Mesenchymal stem cell (in vitro differentiated cells and primary cell): ENCODE measurements at regions not wholly inside any gene's neighbourhood (a gene's known extent, or its start where the extent isn't known, plus 50 kb on each side); places are given as distances from the start of the nearest gene placed in this dataset.

Source experiments
- DNase-seq: peaks from one replicate; pipeline ENCODE4 v3.0.0-alpha.2; 2013
- H2AFZ ChIP-seq: one replicate; pipeline ENCODE4 v1.6.1; 2013; ENCODE audit warnings: low read depth, mild to moderate bottlenecking, control low read depth, inconsistent platforms, low read length, moderate library complexity
- H2AK5ac ChIP-seq: 2 replicates; pipeline ENCODE4 v1.6.1; 2013; ENCODE audit warnings: low read length, moderate library complexity, mild to moderate bottlenecking, inconsistent platforms; ENCODE audit not compliant: severe bottlenecking
- H2BK120ac ChIP-seq: one replicate; pipeline ENCODE4 v1.6.1; 2013; ENCODE audit warnings: low read depth, mild to moderate bottlenecking, inconsistent platforms, low read length, moderate library complexity
- H2BK12ac ChIP-seq, 2 experiments: one replicate each; pipeline ENCODE4 v1.6.1; 2013; ENCODE audit warnings: inconsistent platforms in 2 of 2, low read length in 2 of 2, mild to moderate bottlenecking in 2 of 2, moderate library complexity in 2 of 2, control low read depth in 1 of 2
- H2BK15ac ChIP-seq: one replicate; pipeline ENCODE4 v1.6.1; 2013; ENCODE audit warnings: mild to moderate bottlenecking, low read depth, inconsistent platforms; ENCODE audit not compliant: poor library complexity, severe bottlenecking
- H2BK5ac ChIP-seq: 2 replicates; pipeline ENCODE4 v1.6.1; 2013; ENCODE audit warnings: low read depth, mild to moderate bottlenecking, low read length, control low read depth, inconsistent platforms; ENCODE audit not compliant: poor library complexity, severe bottlenecking
- H3K14ac ChIP-seq, 2 experiments: one replicate each; pipeline ENCODE4 v1.6.1; 2013; ENCODE audit warnings: inconsistent platforms in 2 of 2, low read length in 2 of 2, control low read depth in 1 of 2, mild to moderate bottlenecking in 1 of 2, moderate library complexity in 1 of 2
- H3K18ac ChIP-seq, 2 experiments: one replicate each; pipeline ENCODE4 v1.6.1; 2013; ENCODE audit warnings: inconsistent platforms in 2 of 2, low read length in 2 of 2, control low read depth in 1 of 2, low read depth in 1 of 2, mild to moderate bottlenecking in 1 of 2
- H3K23ac ChIP-seq, 2 experiments: one replicate each; pipeline ENCODE4 v1.6.1; 2013; ENCODE audit warnings: inconsistent platforms in 2 of 2, low read length in 2 of 2, mild to moderate bottlenecking in 2 of 2, moderate library complexity in 2 of 2, control low read depth in 1 of 2
- H3K27ac ChIP-seq: 2 replicates; pipeline ENCODE4 v1.5.1; 2013; ENCODE audit warnings: mild to moderate bottlenecking, moderate library complexity, low read length, control low read depth, inconsistent platforms; ENCODE audit not compliant: poor library complexity, severe bottlenecking
- H3K27me3 ChIP-seq, 2 experiments: 2 replicates each; pipeline versions ENCODE4 v1.6.1 to v1.7.0; 2013; ENCODE audit warnings: low read length in 2 of 2, mild to moderate bottlenecking in 2 of 2, moderate library complexity in 2 of 2, control low read depth in 1 of 2, inconsistent platforms in 1 of 2; ENCODE audit not compliant: control insufficient read depth in 1 of 2, insufficient read depth in 1 of 2
- H3K36me3 ChIP-seq, 2 experiments: 2 replicates each; pipeline versions ENCODE4 v1.6.1 to v1.7.0; 2013; ENCODE audit warnings: low read length in 2 of 2, control low read depth in 1 of 2, inconsistent platforms in 1 of 2, low read depth in 1 of 2, mild to moderate bottlenecking in 1 of 2; ENCODE audit not compliant: insufficient read depth in 2 of 2, control insufficient read depth in 1 of 2
- H3K4ac ChIP-seq, 2 experiments: one replicate each; pipeline ENCODE4 v1.6.1; 2013; ENCODE audit warnings: inconsistent platforms in 2 of 2, low read length in 2 of 2, mild to moderate bottlenecking in 2 of 2, moderate library complexity in 2 of 2, control low read depth in 1 of 2, low read depth in 1 of 2
- H3K4me1 ChIP-seq: 2 replicates; pipeline ENCODE4 v1.6.1; 2013; ENCODE audit warnings: low read depth, low read length, control low read depth; ENCODE audit not compliant: control insufficient read depth, insufficient read depth
- H3K4me2 ChIP-seq: 2 replicates; pipeline ENCODE4 v1.6.1; 2013; ENCODE audit warnings: low read length, mild to moderate bottlenecking, inconsistent platforms; ENCODE audit not compliant: poor library complexity, severe bottlenecking
- H3K4me3 ChIP-seq, 2 experiments: 2 replicates each; pipeline versions ENCODE4 v1.5.1 to v1.7.0; 2013; ENCODE audit warnings: low read length in 2 of 2, mild to moderate bottlenecking in 2 of 2, control low read depth in 1 of 2, low read depth in 1 of 2; ENCODE audit not compliant: insufficient read depth in 1 of 2
- H3K79me1 ChIP-seq: replicated peaks from 2 replicates; pipeline ENCODE4 v1.6.1; 2013; ENCODE audit warnings: mild to moderate bottlenecking, control low read depth, low read length, inconsistent platforms; ENCODE audit not compliant: poor library complexity, severe bottlenecking
- H3K9ac ChIP-seq: 2 replicates; pipeline ENCODE4 v1.7.0; 2013; ENCODE audit warnings: mild to moderate bottlenecking, low read length, moderate library complexity
- H3K9me3 ChIP-seq: 2 replicates; pipeline ENCODE4 v1.7.0; 2013; ENCODE audit warnings: mild to moderate bottlenecking, low read length; ENCODE audit not compliant: control insufficient read depth
- H4K8ac ChIP-seq: one replicate; pipeline ENCODE4 v1.6.1; 2013; ENCODE audit warnings: inconsistent platforms, mild to moderate bottlenecking, low read length, moderate library complexity
- H4K91ac ChIP-seq: one replicate; pipeline ENCODE4 v1.6.1; 2013; ENCODE audit warnings: mild to moderate bottlenecking, low read length, inconsistent platforms
- WGBS: methylation state at CpG from one replicate; pipeline ENCODE4 v1.1.7; 2013; ENCODE audit warnings: mixed read lengths; 5-methylcytosine and 5-hydroxymethylcytosine counted together

GRCh38 chr14:89576145-89576927 is 159.3 kb upstream of the FOXN3 start:
- H3K14ac ChIP-seq = no peak overlapping the region
- H4K91ac ChIP-seq = no peak overlapping the region
- DNase-seq = no peak
- H4K8ac ChIP-seq = no peak overlapping the region
- peaks cover 1% of the 10 kb centered on the region for H3K4me1 ChIP-seq
- peaks cover 0 to 9% of the 10 kb centered on the region in 2 experiments for H3K36me3 ChIP-seq
- no peaks in the 10 kb centered on the region for H3K9me3 ChIP-seq
- no peak overlapping the region for H2BK15ac ChIP-seq
- no peak overlapping the region for H2AK5ac ChIP-seq
- H3K9ac ChIP-seq = no peak overlapping the region
- H3K4me2 ChIP-seq = no peak overlapping the region
- no peak overlapping the region for H2BK120ac ChIP-seq
- H2BK5ac ChIP-seq = no peak overlapping the region
- no peak overlapping the region for H3K18ac ChIP-seq
- H2AFZ ChIP-seq = no peak overlapping the region
- H3K4me3 ChIP-seq = no peak overlapping the region
- no peak overlapping the region for H3K4ac ChIP-seq
- H3K27ac ChIP-seq = no peak overlapping the region
- H2BK12ac ChIP-seq = no peak overlapping the region
- no peak overlapping the region for H3K23ac ChIP-seq
- 70% methylated on average over 4 of the region's 14 CpGs for WGBS
- H3K79me1 ChIP-seq = peaks cover 23% of the 10 kb centered on the region
- no peaks in the 10 kb centered on the region for H3K27me3 ChIP-seq

GRCh38 chr14:89575386-89576061 is 158.5 kb upstream of the FOXN3 start:
- no peak overlapping the region for H3K4me2 ChIP-seq
- H3K27me3 ChIP-seq = no peaks in the 10 kb centered on the region
- WGBS = 88% methylated on average over 17 of the region's 17 CpGs
- H2BK15ac ChIP-seq = no peak overlapping the region
- H2BK12ac ChIP-seq = no peak overlapping the region
- DNase-seq = no peak
- no peak overlapping the region for H3K23ac ChIP-seq
- H2AK5ac ChIP-seq = no peak overlapping the region
- no peak overlapping the region for H3K27ac ChIP-seq
- no peak overlapping the region for H3K4me3 ChIP-seq
- H3K36me3 ChIP-seq = peaks cover 0 to 3% of the 10 kb centered on the region in 2 experiments
- no peak overlapping the region for H3K14ac ChIP-seq
- no peak overlapping the region for H2AFZ ChIP-seq
- H3K4ac ChIP-seq = no peak overlapping the region
- H2BK120ac ChIP-seq = no peak overlapping the region
- no peak overlapping the region for H3K9ac ChIP-seq
- no peak overlapping the region for H4K8ac ChIP-seq
- H3K9me3 ChIP-seq = no peaks in the 10 kb centered on the region
- no peak overlapping the region for H4K91ac ChIP-seq
- H3K18ac ChIP-seq = no peak overlapping the region
- H3K4me1 ChIP-seq = peaks cover 1% of the 10 kb centered on the region
- H2BK5ac ChIP-seq = no peak overlapping the region
- H3K79me1 ChIP-seq = peaks cover 23% of the 10 kb centered on the region

GRCh38 chr14:89574420-89574819 is 157.4 kb upstream of the FOXN3 start:
- Histone ChIP-seq H3K18ac (no peak overlapping the region), H3K9ac (no peak overlapping the region), H3K23ac (no peak overlapping the region), H3K4ac (no peak overlapping the region), H2AFZ (no peak overlapping the region), H2BK120ac (no peak overlapping the region), H4K91ac (no peak overlapping the region), H3K79me1 (peaks cover 22% of the 10 kb centered on the region), H3K4me2 (no peak overlapping the region), H3K27me3 (no peaks in the 10 kb centered on the region), H4K8ac (no peak overlapping the region), H3K9me3 (no peaks in the 10 kb centered on the region), H3K14ac (no peak overlapping the region), H2BK12ac (no peak overlapping the region), H3K4me1 (peaks cover 1% of the 10 kb centered on the region), H3K4me3 (no peak overlapping the region), H3K27ac (no peak overlapping the region), H2AK5ac (no peak overlapping the region), H2BK15ac (no peak overlapping the region), H3K36me3 (peaks cover 0 to 3% of the 10 kb centered on the region in 2 experiments), H2BK5ac (no peak overlapping the region)
- 89% methylated on average over 3 of the region's 4 CpGs for WGBS
- DNase-seq = no peak

GRCh38 chr14:89573399-89573657 is 156.3 kb upstream of the FOXN3 start:
- Histone ChIP-seq H2BK15ac (no peak overlapping the region), H2BK5ac (no peak overlapping the region), H3K27me3 (no peaks in the 10 kb centered on the region), H4K8ac (no peak overlapping the region), H3K79me1 (peaks cover 22% of the 10 kb centered on the region), H3K4me1 (peaks cover 1% of the 10 kb centered on the region), H2AFZ (no peak overlapping the region), H3K27ac (no peak overlapping the region), H3K14ac (no peak overlapping the region), H3K4me2 (no peak overlapping the region), H3K18ac (no peak overlapping the region), H3K4ac (no peak overlapping the region), H3K9ac (no peak overlapping the region), H3K4me3 (no peak overlapping the region), H2BK120ac (no peak overlapping the region), H2AK5ac (no peak overlapping the region), H3K36me3 (peaks cover 0 to 3% of the 10 kb centered on the region in 2 experiments), H3K23ac (no peak overlapping the region), H3K9me3 (no peaks in the 10 kb centered on the region), H2BK12ac (no peak overlapping the region), H4K91ac (no peak overlapping the region)
- 94% methylated on average over 3 of the region's 3 CpGs for WGBS
- no peak for DNase-seq
